GM18502 (cell line): ENCODE measurements at regions not wholly inside any gene's neighbourhood (a gene's known extent, or its start where the extent isn't known, plus 50 kb on each side); places are given as distances from the start of the nearest gene placed in this dataset.

Source experiments
- ATAC-seq: cut with Tn5 transposase; IDR thresholded peaks from one replicate; pipeline ENCODE4 v1.9.1; 2021; ENCODE audit warnings: mild to moderate bottlenecking; ENCODE audit not compliant: unreplicated experiment, poor library complexity

GRCh38 chr2:223501641-223502040, 100.5 kb downstream of the SCG2 start:
- ATAC-seq = no peak

- no peak for ATAC-seq
These were observed 98.4 kb downstream of the SCG2 start for GRCh38 chr2:223503746-223504145.

- no peak for ATAC-seq
These were observed 93.8 kb downstream of the SCG2 start for GRCh38 chr2:223508372-223508771.

DNA sequence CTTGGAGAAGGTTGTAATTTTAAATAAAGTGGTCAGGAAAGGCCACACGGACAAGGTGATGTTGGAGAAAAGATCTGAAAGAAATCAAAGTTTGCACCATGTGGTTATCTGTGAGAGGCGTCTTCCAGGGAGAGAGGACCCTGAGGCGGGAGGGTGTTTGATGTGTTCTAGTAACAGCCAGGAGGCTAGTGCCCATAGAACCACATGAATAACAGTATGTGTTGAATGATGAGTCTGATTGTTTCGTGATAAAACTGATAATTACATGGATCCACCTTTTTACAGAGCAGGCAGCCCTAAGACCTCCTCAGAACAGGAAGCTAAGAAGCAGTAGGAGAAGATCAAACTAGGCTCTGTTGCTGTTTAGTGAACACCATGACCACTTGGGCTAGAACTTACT, 91.4 kb downstream of the SCG2 start:
- no peak for ATAC-seq

DNA sequence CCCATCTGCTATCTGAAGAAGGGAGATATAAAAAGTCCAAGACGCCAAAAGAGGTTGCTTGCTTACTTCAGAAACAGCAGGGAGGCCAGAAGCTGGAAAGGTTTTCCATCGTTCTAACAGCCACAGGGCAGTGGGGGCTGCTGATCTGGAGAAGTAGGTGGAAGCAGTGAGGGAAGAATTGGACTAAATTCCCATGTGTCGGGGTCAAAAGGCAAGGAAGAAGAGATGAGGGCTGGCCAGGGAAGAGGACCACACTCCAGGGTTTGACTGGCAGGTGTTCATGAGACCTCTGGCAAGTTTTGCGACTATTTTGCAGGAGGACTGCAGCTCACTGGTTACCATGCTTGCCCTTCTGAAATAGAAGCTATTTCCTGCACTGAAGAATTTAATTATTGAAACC, 91.0 kb downstream of the SCG2 start:
- ATAC-seq = no peak

- ATAC-seq = no peak
These were observed 88.2 kb downstream of the SCG2 start for GRCh38 chr2:223513771-223514455.

DNA sequence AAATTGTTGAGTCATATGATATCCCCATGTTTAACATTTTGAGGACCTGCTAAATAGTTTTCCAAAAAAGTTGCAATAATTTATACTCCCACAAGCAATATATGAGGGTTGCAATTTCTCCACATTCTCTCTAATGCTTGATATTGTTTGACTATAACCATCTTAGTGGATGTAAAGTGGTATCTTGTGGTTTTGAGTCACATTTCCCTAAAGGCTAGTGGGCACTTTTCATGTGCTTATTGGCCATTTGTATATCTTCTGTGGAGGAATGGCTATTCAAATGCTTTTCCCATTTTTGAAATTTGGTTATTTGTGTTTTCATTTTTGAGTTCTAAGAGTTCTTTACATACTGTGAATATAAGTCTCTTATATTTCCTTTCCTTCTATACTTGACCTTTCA, 82.7 kb downstream of the SCG2 start:
- ATAC-seq = no peak

- ATAC-seq = no peak
These were observed 79.4 kb downstream of the SCG2 start for GRCh38 chr2:223522796-223523195.

GRCh38 chr2:223523551-223524001, 78.6 kb downstream of the SCG2 start:
- no peak for ATAC-seq

DNA sequence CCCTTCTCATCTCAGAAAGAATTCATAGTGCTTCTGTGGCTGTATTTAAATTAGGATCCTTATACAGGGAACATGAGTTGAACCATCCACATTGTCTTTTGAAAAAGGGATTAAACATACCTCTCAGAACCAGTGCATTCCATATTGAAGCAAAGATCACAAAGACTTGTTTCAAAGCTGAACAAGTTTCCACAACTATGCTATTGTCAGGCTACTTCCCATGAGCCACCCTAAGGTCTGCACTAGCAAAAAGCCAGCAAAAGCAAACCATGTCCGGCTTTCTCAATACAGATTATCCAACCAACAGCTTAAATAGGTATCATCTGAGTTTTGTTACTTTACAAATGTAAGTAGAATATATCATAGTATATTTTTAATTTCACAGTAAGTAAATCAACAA, 78.1 kb downstream of the SCG2 start:
- no peak for ATAC-seq

DNA sequence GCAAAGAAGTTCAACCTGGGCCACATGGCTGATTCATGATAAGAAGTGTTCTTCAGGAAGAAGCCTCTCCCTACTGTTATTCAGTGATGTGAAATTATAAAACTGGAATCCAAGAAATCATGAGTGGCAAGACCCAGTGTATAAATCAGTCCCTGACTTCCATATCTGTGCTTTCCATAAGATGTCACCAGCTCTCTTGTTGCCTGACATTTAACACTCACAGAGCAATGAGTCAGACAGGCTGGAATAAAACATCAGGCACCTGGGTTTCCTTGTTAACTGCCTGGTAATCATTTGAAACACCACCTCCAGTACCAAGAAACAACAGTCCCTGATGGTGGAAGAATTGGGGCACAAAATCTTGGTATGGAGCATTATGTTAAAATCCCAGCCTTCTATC, 76.1 kb downstream of the SCG2 start:
- ATAC-seq = no peak

DNA sequence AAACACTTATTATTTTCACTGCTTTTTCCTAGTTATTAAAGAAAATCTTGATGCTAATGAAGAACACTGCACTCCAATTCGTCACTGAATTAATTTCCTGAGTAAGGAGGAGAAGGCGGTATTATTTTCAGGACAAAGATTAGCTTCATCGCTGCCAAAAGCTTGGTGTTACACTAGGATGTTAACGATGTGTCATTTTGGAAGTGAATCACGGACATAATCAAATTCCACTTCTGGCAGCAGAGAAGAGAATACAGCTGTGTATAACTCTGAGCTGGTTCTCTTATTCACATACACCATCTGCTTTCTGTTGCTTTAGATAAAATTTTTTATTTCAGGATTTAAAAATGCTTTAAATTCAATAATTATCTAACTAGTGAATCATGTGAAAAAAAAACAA, 74.1 kb downstream of the SCG2 start:
- no peak for ATAC-seq

GRCh38 chr2:223529696-223530095, 72.5 kb downstream of the SCG2 start:
- no peak for ATAC-seq

DNA sequence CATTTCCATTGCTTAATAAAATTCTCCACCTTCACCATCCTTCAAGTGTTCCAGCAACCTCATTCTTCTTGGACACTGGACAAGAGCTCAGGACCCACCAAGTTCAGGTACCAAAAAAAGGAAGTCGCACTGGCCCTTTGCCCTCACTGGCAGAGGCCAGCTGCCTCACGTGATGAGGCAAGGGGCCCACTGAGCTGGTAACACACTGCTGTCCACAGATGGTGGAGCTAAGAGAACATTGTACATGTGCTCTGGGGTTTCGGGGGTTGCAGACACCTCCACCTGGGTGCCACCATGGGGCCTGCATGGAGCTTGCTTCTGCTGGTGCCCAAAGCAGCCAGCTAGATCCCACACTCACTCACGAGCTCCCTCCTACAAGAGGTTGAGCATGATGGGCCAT, 71.3 kb downstream of the SCG2 start:
- no peak for ATAC-seq

DNA sequence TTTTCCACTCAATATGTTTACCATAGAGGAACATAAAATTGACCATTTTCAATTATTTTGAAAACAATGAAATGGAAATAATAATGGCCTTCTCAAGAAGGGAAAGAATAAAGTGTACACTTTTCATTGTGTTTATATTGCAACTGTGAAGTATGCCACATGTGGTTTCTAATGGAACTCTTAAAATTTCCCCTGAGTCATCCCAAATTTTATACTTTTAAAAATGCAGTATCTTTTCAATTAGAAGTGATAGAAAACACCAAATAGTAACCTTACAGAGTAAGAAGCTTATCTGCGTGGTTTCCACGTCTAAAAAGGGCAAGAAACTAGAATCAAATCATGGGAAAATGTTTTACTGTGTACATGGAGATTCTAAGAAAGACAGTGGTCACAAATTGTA, 70.0 kb downstream of the SCG2 start:
- ATAC-seq = no peak

DNA sequence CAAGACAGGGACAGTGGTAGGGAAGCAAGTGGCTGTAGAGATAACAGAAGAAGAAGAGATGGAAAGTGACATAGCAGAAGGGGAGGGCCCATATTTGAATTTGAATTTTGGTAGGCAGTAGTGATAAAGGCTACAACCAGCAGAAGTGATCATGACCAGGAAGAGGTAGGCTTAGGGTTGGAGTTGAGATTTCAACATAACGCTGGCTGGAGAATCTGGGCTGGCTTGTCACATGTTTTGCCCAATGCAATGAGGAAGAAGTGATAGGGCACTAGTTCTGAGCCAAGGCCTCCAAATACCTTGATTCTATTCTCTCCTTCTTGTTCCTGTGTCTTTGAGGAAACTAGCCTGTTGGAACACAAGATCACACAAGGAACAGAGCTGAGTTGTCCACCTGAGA, 69.4 kb downstream of the SCG2 start:
- ATAC-seq = no peak

DNA sequence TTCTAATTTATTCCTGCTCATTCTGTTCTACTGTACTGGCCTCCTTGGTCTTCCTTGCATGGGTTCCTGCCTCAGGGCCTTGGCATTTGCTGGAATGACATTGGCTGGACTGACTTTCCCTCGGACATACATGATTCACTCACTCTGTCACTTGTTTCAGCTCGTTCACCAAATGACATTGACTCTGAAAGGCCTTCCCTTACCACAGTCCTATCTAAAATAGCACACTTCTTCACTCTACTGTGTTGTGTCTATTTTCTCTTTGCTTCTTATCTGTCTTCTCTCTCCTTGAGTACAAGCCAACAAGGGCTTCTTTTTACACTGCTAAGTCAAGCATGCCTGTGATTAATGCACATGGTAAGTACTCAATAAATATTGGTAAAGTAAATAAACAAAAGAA, 65.6 kb downstream of the SCG2 start:
- ATAC-seq = no peak

DNA sequence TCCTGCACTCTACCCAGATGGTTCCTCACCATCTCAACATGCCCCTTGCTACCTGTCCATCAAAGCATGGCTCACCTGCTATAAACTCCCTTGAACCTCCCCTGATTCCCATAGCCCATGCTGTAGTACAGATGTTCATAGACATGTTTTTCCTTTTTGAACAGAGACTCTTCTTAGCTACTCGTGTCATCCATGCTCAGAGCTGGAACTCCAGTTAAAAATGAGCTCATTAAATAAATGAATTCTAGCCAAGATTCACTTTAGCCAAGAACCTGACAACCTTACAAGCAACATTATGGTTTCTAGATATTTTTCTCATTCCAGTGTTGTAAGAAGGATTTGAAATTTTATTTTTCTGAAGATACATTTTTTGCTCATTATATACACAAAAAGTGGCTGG, 65.0 kb downstream of the SCG2 start:
- no peak for ATAC-seq

DNA sequence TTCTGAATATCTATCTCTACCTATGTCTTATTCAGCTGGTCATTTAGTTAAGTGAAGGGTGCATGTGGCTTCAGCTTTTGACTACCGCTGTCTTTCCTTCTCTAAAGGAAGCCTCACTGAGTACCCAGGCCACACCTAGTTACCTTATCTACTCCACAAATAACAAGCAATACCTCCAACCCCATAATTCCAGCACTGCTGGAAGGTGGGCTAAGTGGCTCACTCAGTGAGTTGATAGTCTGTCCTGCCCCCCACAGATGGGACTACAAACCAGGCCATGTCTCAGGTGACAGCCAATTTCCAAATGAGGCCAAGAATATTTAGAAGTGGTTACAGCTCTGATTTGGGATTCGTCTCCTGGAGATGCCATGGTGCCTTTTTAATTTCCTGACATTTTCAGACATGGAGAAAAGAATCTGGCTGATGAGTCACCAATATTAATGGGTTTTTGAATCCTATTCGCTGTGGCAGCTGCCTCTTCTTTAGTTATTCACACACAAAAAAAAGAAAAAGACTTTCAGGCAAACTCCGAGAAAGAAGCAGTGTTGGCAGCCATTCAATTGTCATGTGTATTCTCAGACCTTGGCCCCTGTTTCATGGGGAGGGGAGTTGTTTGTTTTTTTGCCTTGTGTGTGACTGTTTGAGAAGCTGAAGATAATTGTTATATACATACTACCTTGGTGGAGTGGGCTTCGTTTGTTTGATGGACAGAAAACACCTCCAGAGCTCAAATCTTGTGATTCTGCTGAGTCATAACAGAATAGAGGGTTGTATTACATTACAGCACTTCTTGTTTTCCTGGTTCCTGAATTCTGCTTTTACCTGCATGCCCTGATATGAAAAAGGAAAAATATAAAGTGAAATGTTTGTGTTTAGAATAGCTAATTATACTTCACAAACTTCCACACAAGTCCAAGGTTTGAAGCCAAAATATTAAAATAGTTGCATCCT, 64.2 kb downstream of the SCG2 start:
- peak; percentile 53 for ATAC-seq

DNA sequence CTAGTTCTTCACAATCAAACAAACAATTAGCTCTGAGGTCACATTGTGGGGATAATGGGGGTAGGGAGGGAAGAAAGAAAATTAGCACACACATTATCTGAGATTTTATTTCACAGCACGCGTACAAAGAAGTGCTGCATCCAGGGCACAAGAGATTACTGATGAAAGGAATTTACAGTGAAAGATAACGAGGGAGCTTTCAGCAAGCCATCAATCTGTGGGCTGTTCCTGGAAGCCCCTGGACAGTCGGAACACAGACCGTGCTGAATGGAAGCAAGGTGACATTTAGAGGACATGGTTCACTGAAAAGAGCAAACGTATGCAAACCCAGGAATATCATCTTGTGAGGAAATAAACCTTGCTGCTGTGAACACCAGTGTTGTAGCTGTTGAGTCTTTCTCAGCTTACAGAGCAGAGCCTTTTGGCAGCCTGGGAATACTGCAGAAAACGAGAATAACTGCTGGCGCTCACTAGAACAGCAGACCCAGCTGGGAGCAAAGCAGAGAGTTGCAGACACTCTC, 63.2 kb downstream of the SCG2 start:
- no peak for ATAC-seq

- no peak for ATAC-seq
These were observed 60.6 kb downstream of the SCG2 start for GRCh38 chr2:223541546-223541945.
